A549 (cell line): ENCODE measurements at regions not wholly inside any gene's neighbourhood (a gene's known extent, or its start where the extent isn't known, plus 50 kb on each side); places are given as distances from the start of the nearest gene placed in this dataset.

Experiments used
- ATAC-seq, 2 experiments: fragments of 200-7000 bp in 1 of 2; fragments of >200 bp in 1 of 2; cut with Nextera tagmentation in 1 of 2; cut with Tn5 transposase in 1 of 2; 3 replicates each; pipeline versions ENCODE4 v1.8.0 to v1.9.1; 2018 to 2020; ENCODE audit warnings: mild to moderate bottlenecking in 1 of 2, moderate library complexity in 1 of 2
- CTCF ChIA-PET: fragments of 300-600 bp; sonication (Branson Sonifier 250); formaldehyde crosslinking; extraction: SDS; loops from one replicate; lab custom pipeline; 2021; ENCODE audit warnings: antibody characterized with exemption, inconsistent platforms; lab: Yijun Ruan, JAX
- POLR2A ChIA-PET: fragments of 350-600 bp; formaldehyde crosslinking; extraction: SDS; loops from one replicate; lab custom pipeline; 2021; ENCODE audit warnings: antibody characterized with exemption, inconsistent platforms; lab: Yijun Ruan, JAX
- DNase-seq, 2 experiments: peaks; one replicate each; pipeline versions ENCODE4 v3.0.0 to v3.0.0-alpha.2; 2011 to 2016; ENCODE audit warnings: low read depth in 1 of 2, low spot score in 1 of 2
- FAIRE-seq: peaks from 2 replicates; lab custom pipeline; 2011; peaks lifted over from hg19 to GRCh38; lab: Jason Lieb, UNC
- H3K27ac ChIP-seq, 2 experiments: fragments of >200 bp; sonication (Bioruptor Twin); formaldehyde crosslinking; 3 replicates each; pipeline ENCODE4 v1.5.1; 2016 to 2017
- H3K4me1 ChIP-seq: fragments of >200 bp; sonication (Bioruptor Twin); formaldehyde crosslinking; 3 replicates; pipeline ENCODE4 v1.6.1; 2016
- H3K4me2 ChIP-seq: fragments of >200 bp; sonication (Bioruptor Twin); formaldehyde crosslinking; 3 replicates; pipeline ENCODE4 v1.6.1; 2016
- H3K4me3 ChIP-seq: fragments of >200 bp; sonication (Bioruptor Twin); formaldehyde crosslinking; 3 replicates; pipeline ENCODE4 v1.5.1; 2016
- H3K9me3 ChIP-seq: fragments of >200 bp; sonication (Bioruptor Twin); formaldehyde crosslinking; 3 replicates; pipeline ENCODE4 v1.6.1; 2016
- CBX8 ChIP-seq: fragments of 200-600 bp; sonication (generic); IDR thresholded peaks from 2 replicates; pipeline ENCODE4 v1.6.1; 2016
- CEBPB ChIP-seq, 2 experiments: fragments of >200 bp in 1 of 2; sonication (Bioruptor Twin) in 1 of 2; formaldehyde crosslinking in 1 of 2; IDR thresholded peaks; 2 replicates each; pipeline ENCODE4 v1.6.1; 2012 to 2016
- CHD2 ChIP-seq: fragments of 150-350 bp; IDR thresholded peaks from 2 replicates; pipeline ENCODE4 v1.6.1; 2014; ENCODE audit warnings: low read length; ENCODE audit not compliant: partially characterized antibody
- CHD4 ChIP-seq: fragments of 200-600 bp; sonication (generic); IDR thresholded peaks from 2 replicates; pipeline ENCODE4 v1.6.1; 2016; ENCODE audit warnings: antibody characterized with exemption, mild to moderate bottlenecking, borderline replicate concordance
- EHF ChIP-seq: fragments of 250-450 bp; sonication (Bioruptor Pico); IDR thresholded peaks from 2 replicates; pipeline ENCODE4 v1.5.0; 2020; ENCODE audit warnings: mild to moderate bottlenecking
- EP300 ChIP-seq, 2 experiments: fragments of >200 bp; sonication (Bioruptor Twin); formaldehyde crosslinking; IDR thresholded peaks; 2 replicates in 1 of 2; 3 replicates in 1 of 2; pipeline ENCODE4 v1.6.1; 2016 to 2017
- ESRRA ChIP-seq: fragments of 150-350 bp; IDR thresholded peaks from 2 replicates; pipeline ENCODE4 v1.6.1; 2014; ENCODE audit warnings: mild to moderate bottlenecking, low read length, borderline replicate concordance
- GATA3 ChIP-seq: IDR thresholded peaks from 2 replicates; pipeline ENCODE4 v1.6.1; 2012; ENCODE audit warnings: borderline replicate concordance
- HDAC2 ChIP-seq: fragments of 200-600 bp; sonication (generic); IDR thresholded peaks from 2 replicates; pipeline ENCODE4 v1.6.1; 2016
- HOXB13 ChIP-seq: fragments of 250-450 bp; sonication (Bioruptor Pico); IDR thresholded peaks from 2 replicates; pipeline ENCODE4 v1.5.0; 2020; ENCODE audit warnings: low read depth, mild to moderate bottlenecking, moderate library complexity
- HOXB5 ChIP-seq: fragments of 250-450 bp; sonication (Bioruptor Pico); IDR thresholded peaks from 2 replicates; pipeline ENCODE4 v1.5.0; 2020; ENCODE audit warnings: mild to moderate bottlenecking, moderate library complexity
- JUN ChIP-seq, 2 experiments: fragments of >200 bp; sonication (Bioruptor Twin); formaldehyde crosslinking; IDR thresholded peaks; 2 replicates in 1 of 2; 3 replicates in 1 of 2; pipeline ENCODE4 v1.6.1; 2016 to 2017
- JUNB ChIP-seq: fragments of >200 bp; sonication (Bioruptor Twin); formaldehyde crosslinking; IDR thresholded peaks from 2 replicates; pipeline ENCODE4 v1.6.1; 2016
- KDM1A ChIP-seq: fragments of 200-600 bp; sonication (generic); IDR thresholded peaks from 2 replicates; pipeline ENCODE4 v1.6.1; 2016; ENCODE audit warnings: low read depth, mild to moderate bottlenecking
- MAFK ChIP-seq: fragments of 450-650 bp; IDR thresholded peaks from 2 replicates; pipeline ENCODE4 v1.6.1; 2014; ENCODE audit not compliant: partially characterized antibody
- NPAS2 ChIP-seq: fragments of 250-450 bp; sonication (Bioruptor Pico); IDR thresholded peaks from 2 replicates; pipeline ENCODE4 v1.8.0; 2022; ENCODE audit warnings: mild to moderate bottlenecking, moderate library complexity, borderline replicate concordance
- POLR2A ChIP-seq: IDR thresholded peaks from 2 replicates; pipeline ENCODE4 v1.6.1; 2012; ENCODE audit warnings: mild to moderate bottlenecking, low read length
- POLR2AphosphoS2 ChIP-seq: conservative IDR thresholded peaks from 2 replicates; pipeline ENCODE4 v1.6.1; 2012; ENCODE audit warnings: low read length, improper control_type of control experiment, inconsistent platforms
- TFCP2L1 ChIP-seq: fragments of 250-450 bp; sonication (Bioruptor Pico); IDR thresholded peaks from 2 replicates; pipeline ENCODE4 v1.5.0; 2021; ENCODE audit warnings: mild to moderate bottlenecking
- ZNF302 ChIP-seq: fragments of 250-450 bp; sonication (Bioruptor Pico); IDR thresholded peaks from 2 replicates; pipeline ENCODE4 v1.9.0; 2021; ENCODE audit warnings: inconsistent platforms, mild to moderate bottlenecking, moderate library complexity
- WGBS: methylation state at CpG from one replicate; pipeline ENCODE4 v1.1.6; 2017; ENCODE audit errors: missing lambda C conversion rate; 5-methylcytosine and 5-hydroxymethylcytosine counted together
- TF ChIP-seq, protein P1 (sequence below): IDR thresholded peaks from 2 replicates; pipeline ENCODE4 v1.6.1; 2012
- TF ChIP-seq, protein P2 (sequence below): fragments of 150-350 bp; IDR thresholded peaks from 2 replicates; pipeline ENCODE4 v1.6.1; 2014; ENCODE audit warnings: low read depth, mild to moderate bottlenecking, low read length
- TF ChIP-seq, protein P3 (sequence below): fragments of 200-600 bp; sonication (generic); IDR thresholded peaks from 2 replicates; pipeline ENCODE4 v1.6.1; 2016; ENCODE audit warnings: antibody characterized with exemption, mild to moderate bottlenecking, moderate library complexity
- TF ChIP-seq, protein P4 (sequence below): IDR thresholded peaks from 2 replicates; pipeline ENCODE4 v1.6.1; 2012

DNA sequence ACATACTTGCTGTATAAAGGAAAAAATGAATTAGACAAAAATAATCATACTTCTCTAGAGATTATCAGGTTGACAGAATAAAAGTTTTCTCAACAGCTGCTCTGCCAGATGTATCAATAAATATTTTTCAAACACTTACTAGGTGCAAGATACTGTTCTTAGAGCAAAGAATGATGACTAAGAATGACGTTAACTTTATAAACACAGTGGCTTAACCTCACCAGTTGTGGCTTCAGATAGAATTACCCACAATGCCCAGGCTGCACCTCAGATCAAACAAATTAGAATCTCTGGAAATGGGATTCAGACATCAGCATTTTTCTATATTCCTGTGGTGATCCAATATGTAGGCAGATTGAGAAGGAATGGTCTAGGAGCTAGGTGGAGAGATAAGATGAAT is 422.4 kb upstream of the ATP11B start (continued):
- TF ChIP-seq, protein P1, sequence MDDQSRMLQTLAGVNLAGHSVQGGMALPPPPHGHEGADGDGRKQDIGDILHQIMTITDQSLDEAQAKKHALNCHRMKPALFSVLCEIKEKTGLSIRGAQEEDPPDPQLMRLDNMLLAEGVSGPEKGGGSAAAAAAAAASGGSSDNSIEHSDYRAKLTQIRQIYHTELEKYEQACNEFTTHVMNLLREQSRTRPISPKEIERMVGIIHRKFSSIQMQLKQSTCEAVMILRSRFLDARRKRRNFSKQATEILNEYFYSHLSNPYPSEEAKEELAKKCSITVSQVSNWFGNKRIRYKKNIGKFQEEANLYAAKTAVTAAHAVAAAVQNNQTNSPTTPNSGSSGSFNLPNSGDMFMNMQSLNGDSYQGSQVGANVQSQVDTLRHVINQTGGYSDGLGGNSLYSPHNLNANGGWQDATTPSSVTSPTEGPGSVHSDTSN = no peak
- no peak for TF ChIP-seq POLR2A
- TF ChIP-seq MAFK = no peak
- no peak for TF ChIP-seq ESRRA
- TF ChIP-seq CHD2 = no peak
- TF ChIP-seq POLR2AphosphoS2 = no peak
- no peak for TF ChIP-seq JUNB
- no peak for TF ChIP-seq HOXB5 (CRISPR knock-in tag)

DNA sequence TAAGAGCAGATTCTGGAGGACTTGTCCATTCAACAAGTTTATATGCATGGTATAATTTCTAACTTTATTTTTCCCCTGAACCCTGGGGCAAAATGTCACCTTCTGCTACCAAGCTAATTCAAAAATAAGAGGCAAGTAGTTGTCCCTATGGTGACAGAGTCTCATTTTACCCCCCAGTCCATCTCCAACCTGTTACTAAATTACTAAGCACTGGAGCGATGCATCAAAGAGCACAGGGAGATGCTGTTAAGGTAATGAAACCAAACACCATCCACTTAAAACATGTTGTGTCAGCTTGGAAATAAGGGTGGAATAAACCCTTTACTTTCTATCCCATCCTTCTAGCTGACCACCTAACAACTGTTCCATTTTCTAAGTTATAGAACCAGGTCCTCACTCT is 417.4 kb upstream of the ATP11B start:
- no peak for FAIRE-seq
- WGBS = 85% methylated on average over 1 of the region's 1 CpG
- POLR2A ChIA-PET = no interaction called here

DNA sequence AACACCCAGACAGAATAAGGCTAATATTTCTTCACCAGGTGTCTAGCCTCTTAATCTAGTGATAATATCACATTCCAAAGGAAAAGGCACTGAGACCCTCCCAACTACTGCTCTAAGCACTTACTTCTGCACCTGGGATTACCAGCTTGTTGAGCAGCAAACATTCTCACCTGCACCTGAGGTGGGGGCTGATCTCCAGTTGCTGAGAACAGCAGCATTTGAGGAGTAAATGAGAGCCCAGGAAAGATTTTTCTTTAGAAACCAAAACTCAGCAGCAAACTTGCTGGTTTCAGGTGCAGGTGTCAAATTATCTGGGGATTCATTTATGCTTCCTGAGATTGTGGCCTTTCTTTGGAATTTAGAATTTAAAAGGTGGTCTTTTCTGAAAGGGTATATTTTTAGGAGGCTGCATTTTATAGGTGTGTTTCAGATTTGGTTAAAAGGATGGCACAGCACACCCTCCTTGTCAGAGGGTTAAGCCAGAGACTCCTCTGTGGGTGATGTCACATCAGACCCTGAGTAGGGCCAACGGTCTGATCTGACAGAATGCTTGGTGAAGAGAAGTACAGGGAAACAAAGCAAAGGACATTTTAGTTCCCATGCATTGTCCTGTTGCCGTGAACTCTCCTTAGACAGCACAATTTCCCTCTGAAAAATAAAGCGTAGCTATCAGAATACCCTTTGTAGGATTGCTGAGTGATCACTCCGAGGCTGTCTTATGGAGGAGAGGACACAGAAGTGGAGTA is 411.0 kb upstream of the ATP11B start:
- no peak for DNase-seq
- no peak for FAIRE-seq
- no peak overlapping the region for H3K4me3 ChIP-seq
- H3K27ac ChIP-seq = no peak overlapping the region
- no peak overlapping the region for H3K4me2 ChIP-seq
- 46% methylated on average over 4 of the region's 4 CpGs for WGBS
- ChIA-PET CTCF (interaction anchor here (1.2 kb wide), 1 partner anchor 22 kb away, joined by 3 read pairs; no protein-coding TSS in a partner anchor), POLR2A (no interaction called here)
- TF ChIP-seq, protein P2, sequence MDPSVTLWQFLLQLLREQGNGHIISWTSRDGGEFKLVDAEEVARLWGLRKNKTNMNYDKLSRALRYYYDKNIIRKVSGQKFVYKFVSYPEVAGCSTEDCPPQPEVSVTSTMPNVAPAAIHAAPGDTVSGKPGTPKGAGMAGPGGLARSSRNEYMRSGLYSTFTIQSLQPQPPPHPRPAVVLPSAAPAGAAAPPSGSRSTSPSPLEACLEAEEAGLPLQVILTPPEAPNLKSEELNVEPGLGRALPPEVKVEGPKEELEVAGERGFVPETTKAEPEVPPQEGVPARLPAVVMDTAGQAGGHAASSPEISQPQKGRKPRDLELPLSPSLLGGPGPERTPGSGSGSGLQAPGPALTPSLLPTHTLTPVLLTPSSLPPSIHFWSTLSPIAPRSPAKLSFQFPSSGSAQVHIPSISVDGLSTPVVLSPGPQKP = no peak
- TF ChIP-seq, protein P1 = no peak
- no peak for TF ChIP-seq ZNF302
- TF ChIP-seq, protein P3, sequence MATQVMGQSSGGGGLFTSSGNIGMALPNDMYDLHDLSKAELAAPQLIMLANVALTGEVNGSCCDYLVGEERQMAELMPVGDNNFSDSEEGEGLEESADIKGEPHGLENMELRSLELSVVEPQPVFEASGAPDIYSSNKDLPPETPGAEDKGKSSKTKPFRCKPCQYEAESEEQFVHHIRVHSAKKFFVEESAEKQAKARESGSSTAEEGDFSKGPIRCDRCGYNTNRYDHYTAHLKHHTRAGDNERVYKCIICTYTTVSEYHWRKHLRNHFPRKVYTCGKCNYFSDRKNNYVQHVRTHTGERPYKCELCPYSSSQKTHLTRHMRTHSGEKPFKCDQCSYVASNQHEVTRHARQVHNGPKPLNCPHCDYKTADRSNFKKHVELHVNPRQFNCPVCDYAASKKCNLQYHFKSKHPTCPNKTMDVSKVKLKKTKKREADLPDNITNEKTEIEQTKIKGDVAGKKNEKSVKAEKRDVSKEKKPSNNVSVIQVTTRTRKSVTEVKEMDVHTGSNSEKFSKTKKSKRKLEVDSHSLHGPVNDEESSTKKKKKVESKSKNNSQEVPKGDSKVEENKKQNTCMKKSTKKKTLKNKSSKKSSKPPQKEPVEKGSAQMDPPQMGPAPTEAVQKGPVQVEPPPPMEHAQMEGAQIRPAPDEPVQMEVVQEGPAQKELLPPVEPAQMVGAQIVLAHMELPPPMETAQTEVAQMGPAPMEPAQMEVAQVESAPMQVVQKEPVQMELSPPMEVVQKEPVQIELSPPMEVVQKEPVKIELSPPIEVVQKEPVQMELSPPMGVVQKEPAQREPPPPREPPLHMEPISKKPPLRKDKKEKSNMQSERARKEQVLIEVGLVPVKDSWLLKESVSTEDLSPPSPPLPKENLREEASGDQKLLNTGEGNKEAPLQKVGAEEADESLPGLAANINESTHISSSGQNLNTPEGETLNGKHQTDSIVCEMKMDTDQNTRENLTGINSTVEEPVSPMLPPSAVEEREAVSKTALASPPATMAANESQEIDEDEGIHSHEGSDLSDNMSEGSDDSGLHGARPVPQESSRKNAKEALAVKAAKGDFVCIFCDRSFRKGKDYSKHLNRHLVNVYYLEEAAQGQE = no peak
- TF ChIP-seq CBX8 = no peak
- no peak for TF ChIP-seq HOXB13 (CRISPR knock-in tag)
- no peak for TF ChIP-seq CHD4
- TF ChIP-seq CEBPB (IDR thresholded peaks at IDR 0.05) = no peak
- TF ChIP-seq, protein P4, sequence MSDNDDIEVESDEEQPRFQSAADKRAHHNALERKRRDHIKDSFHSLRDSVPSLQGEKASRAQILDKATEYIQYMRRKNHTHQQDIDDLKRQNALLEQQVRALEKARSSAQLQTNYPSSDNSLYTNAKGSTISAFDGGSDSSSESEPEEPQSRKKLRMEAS = no peak
- TF ChIP-seq GATA3 = no peak
- TF ChIP-seq JUN (IDR thresholded peaks at IDR 0.05) = no peak
- no peak for TF ChIP-seq EHF (CRISPR knock-in tag)
- TF ChIP-seq KDM1A = no peak
- H3K9me3 ChIP-seq = no peaks in the 10 kb centered on the region
- no peaks in the 10 kb centered on the region for H3K4me1 ChIP-seq
- ATAC-seq = no peak

More for the DNA sequence above, 417.4 kb upstream of the ATP11B start:
- H3K4me1 ChIP-seq = no peaks in the 10 kb centered on the region
- no peak overlapping the region for H3K27ac ChIP-seq
- CTCF ChIA-PET = no interaction called here
- ATAC-seq = no peak
- DNase-seq = no peak
- H3K9me3 ChIP-seq = no peaks in the 10 kb centered on the region
- TF ChIP-seq NPAS2 (CRISPR knock-in tag) = no peak
- TF ChIP-seq JUN (IDR thresholded peaks at IDR 0.05) = no peak
- TF ChIP-seq KDM1A = no peak
- no peak for TF ChIP-seq POLR2A
- no peak for TF ChIP-seq JUNB
- TF ChIP-seq CEBPB (IDR thresholded peaks at IDR 0.05) = no peak
- TF ChIP-seq CBX8 = no peak
- no peak for TF ChIP-seq EP300 (IDR thresholded peaks at IDR 0.05)
- no peak for TF ChIP-seq HDAC2
- TF ChIP-seq TFCP2L1 (CRISPR knock-in tag) = no peak
- H3K4me3 ChIP-seq = no peak overlapping the region
- no peak overlapping the region for H3K4me2 ChIP-seq
